AG09309 (cell line): ENCODE measurements at regions not wholly inside any gene's neighbourhood (a gene's known extent, or its start where the extent isn't known, plus 50 kb on each side); places are given as distances from the start of the nearest gene placed in this dataset.

ENCODE experiments used
- DNase-seq: peaks from one replicate; pipeline ENCODE4 v3.0.0-alpha.2; 2010; ENCODE audit warnings: low read depth
- H3K4me3 ChIP-seq: 2 replicates; pipeline ENCODE4 v1.5.1; 2011; ENCODE audit warnings: mild to moderate bottlenecking, low read depth, low read length, moderate library complexity; ENCODE audit not compliant: control insufficient read depth
- TF ChIP-seq, protein P1 (sequence below): IDR thresholded peaks from 2 replicates; pipeline ENCODE4 v1.5.1; 2011; ENCODE audit warnings: mild to moderate bottlenecking, low read depth, low read length, inconsistent platforms; ENCODE audit not compliant: insufficient read depth, control insufficient read depth; ENCODE audit errors: missing control alignments

DNA sequence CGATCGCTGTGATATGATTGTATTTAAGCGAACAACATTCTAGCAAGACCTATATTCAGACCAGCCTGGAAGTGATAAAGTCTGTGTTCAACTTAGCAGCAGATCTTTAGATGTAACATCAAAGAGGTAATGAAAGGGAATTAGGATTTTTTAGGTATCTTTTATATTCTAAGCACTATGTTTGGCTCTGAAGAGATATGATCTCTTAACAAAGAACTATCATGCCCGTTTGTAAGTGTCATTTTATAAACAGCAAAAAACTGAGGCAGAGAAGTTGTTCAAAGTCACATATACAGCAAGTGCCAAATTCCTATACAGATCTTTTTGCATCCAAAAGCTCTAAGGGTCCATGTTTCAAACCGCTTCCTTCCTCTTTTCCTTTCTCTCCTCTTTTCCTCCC lies 53.0 kb upstream of the TIAM1 start:
- no peak for DNase-seq
- TF ChIP-seq, protein P1, sequence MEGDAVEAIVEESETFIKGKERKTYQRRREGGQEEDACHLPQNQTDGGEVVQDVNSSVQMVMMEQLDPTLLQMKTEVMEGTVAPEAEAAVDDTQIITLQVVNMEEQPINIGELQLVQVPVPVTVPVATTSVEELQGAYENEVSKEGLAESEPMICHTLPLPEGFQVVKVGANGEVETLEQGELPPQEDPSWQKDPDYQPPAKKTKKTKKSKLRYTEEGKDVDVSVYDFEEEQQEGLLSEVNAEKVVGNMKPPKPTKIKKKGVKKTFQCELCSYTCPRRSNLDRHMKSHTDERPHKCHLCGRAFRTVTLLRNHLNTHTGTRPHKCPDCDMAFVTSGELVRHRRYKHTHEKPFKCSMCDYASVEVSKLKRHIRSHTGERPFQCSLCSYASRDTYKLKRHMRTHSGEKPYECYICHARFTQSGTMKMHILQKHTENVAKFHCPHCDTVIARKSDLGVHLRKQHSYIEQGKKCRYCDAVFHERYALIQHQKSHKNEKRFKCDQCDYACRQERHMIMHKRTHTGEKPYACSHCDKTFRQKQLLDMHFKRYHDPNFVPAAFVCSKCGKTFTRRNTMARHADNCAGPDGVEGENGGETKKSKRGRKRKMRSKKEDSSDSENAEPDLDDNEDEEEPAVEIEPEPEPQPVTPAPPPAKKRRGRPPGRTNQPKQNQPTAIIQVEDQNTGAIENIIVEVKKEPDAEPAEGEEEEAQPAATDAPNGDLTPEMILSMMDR = no peak
- no peak overlapping the region for H3K4me3 ChIP-seq

DNA sequence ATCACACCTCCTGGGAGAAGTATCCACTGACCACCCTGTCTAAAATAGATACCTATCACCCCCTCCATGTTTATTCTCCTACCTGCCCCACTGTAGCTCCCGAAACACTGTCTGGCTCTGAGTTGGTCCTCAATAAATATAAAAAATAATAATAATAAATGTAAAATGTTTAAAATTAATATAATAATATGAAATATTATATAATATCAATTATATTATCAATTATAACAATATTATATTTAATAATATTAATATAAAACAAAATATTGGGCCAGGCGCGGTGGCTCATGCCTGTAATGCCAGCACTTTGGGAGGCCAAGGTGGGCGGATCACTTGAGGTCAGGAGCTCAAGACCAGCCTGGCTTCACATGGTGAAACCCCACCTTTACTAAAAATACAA lies 52.3 kb upstream of the TIAM1 start:
- TF ChIP-seq, protein P1 = no peak
- DNase-seq = no peak
- H3K4me3 ChIP-seq = no peak overlapping the region

DNA sequence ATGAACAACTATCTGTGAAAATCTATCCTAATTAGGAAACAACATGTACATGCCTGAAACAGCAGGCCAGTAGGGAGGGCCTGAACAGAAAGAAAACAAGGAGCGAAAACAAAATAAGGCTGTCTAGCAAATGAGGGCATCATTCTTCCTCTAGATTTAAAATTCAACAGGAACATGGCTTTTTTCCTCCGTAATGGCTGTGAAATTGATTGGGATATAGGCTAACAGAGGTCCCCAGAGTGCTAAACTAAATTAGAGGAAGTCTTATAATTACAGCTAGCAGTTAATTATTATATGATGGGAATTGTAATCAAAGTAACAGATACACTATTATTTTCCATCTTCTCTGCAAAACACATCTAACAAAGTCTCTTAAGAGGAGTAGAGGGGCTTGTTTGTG lies 51.7 kb upstream of the TIAM1 start:
- H3K4me3 ChIP-seq = no peak overlapping the region
- DNase-seq = no peak
- TF ChIP-seq, protein P1 = no peak

DNA sequence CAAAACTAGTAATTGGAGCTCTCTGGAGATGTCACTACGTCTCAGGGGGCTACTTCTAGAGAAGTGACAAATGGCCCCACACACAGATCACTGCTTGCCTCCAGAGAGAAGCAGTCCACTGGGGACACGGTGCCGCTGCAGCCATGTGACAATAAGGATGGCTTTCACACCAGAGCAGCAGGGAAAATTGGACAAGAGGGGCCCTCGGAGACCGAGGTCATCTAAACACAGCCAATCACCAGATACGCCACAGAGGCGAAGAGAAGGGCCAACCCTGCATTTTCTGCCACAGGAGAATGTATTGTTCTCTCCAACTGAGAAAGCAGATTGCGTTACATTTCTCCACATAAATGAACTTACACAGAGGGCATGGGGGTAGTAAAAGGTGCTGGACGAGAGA lies 51.2 kb upstream of the TIAM1 start:
- TF ChIP-seq, protein P1 = no peak
- H3K4me3 ChIP-seq = no peak overlapping the region
- no peak for DNase-seq

DNA sequence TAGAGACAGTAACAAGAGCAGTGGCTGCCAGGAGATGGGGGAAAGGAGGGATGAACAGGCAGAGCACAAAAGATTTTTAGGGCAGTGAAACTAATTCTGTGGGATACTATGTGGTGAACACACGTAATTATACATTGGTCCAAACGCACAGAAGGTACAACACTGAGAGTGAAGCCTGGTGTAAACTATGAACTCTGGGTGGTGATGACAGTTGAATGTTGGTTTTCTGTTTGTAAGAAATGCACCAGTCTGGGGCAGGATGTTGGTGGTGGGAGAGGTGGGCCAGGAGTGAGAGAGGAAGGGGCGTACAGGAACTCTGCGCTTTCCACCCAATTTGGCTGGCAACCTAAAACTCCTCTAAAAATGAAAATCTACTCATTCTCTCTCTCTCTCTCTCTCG lies 50.2 kb upstream of the TIAM1 start:
- H3K4me3 ChIP-seq = no peak overlapping the region
- TF ChIP-seq, protein P1 = no peak
- DNase-seq = no peak
